ENCODE measurements at regions not wholly inside any gene's neighbourhood (a gene's known extent, or its start where the extent isn't known, plus 50 kb on each side); places are given as distances from the start of the nearest gene placed in this dataset.
A peak's percentile ranks its signal among the peaks of the same experiment; 100 is the strongest.

- TF ChIP-seq REST (IDR thresholded peaks at IDR 0.05; ENCODE audit: insufficient read depth in 1 of 2, low read depth in 2 of 2, low read length in 2 of 2) (0 out of 4 replicates have a peak, but pooled peaks of 1 of the 2 experiments have one; percentile 53), FOXP2 (optimal IDR thresholded peaks at IDR 0.05; ENCODE audit: borderline replicate concordance, extremely low read depth, extremely low read length, insufficient read depth) (no peak)
Observed at GRCh38 chr11:112553205-112553731, 292.6 kb upstream of the PLET1 start.

GRCh38 chr11:112554586-112554985 is 293.9 kb upstream of the PLET1 start:
- TF ChIP-seq POLR2AphosphoS5 (IDR thresholded peaks at IDR 0.05; ENCODE audit: low read depth, low read length) (no peak), FOXP2 (optimal IDR thresholded peaks at IDR 0.05; ENCODE audit: borderline replicate concordance, extremely low read depth, extremely low read length, insufficient read depth) (no peak), REST (IDR thresholded peaks at IDR 0.05; ENCODE audit: insufficient read depth in 1 of 2, low read depth in 2 of 2, low read length in 2 of 2) (no peak), TAF1 (IDR thresholded peaks at IDR 0.05; ENCODE audit: borderline replicate concordance, insufficient read depth, low read length) (no peak), SIN3A (IDR thresholded peaks at IDR 0.05; ENCODE audit: borderline replicate concordance, insufficient read depth, low read length) (no peak)

- no peak for TF ChIP-seq REST (IDR thresholded peaks at IDR 0.05; ENCODE audit: insufficient read depth in 1 of 2, low read depth in 2 of 2, low read length in 2 of 2)
- no peak for TF ChIP-seq FOXP2 (optimal IDR thresholded peaks at IDR 0.05; ENCODE audit: borderline replicate concordance, extremely low read depth, extremely low read length, insufficient read depth)
- no peak for TF ChIP-seq SIN3A (IDR thresholded peaks at IDR 0.05; ENCODE audit: borderline replicate concordance, insufficient read depth, low read length)
- no peak for TF ChIP-seq TAF1 (IDR thresholded peaks at IDR 0.05; ENCODE audit: borderline replicate concordance, insufficient read depth, low read length)
- no peak for TF ChIP-seq POLR2AphosphoS5 (IDR thresholded peaks at IDR 0.05; ENCODE audit: low read depth, low read length)
Observed at GRCh38 chr11:112555491-112556364, 295.1 kb upstream of the PLET1 start.

- no peak for TF ChIP-seq REST (IDR thresholded peaks at IDR 0.05; ENCODE audit: insufficient read depth in 1 of 2, low read depth in 2 of 2, low read length in 2 of 2)
- TF ChIP-seq FOXP2 (optimal IDR thresholded peaks at IDR 0.05; ENCODE audit: borderline replicate concordance, extremely low read depth, extremely low read length, insufficient read depth) = no peak
- TF ChIP-seq POLR2AphosphoS5 (IDR thresholded peaks at IDR 0.05; ENCODE audit: low read depth, low read length) = no peak
- no peak for TF ChIP-seq TAF1 (IDR thresholded peaks at IDR 0.05; ENCODE audit: borderline replicate concordance, insufficient read depth, low read length)
- TF ChIP-seq SIN3A (IDR thresholded peaks at IDR 0.05; ENCODE audit: borderline replicate concordance, insufficient read depth, low read length) = no peak
Observed at GRCh38 chr11:112558691-112559090, 298.0 kb upstream of the PLET1 start.
